HepG2 (cell line): ENCODE measurements at regions not wholly inside any gene's neighbourhood (a gene's known extent, or its start where the extent isn't known, plus 50 kb on each side); places are given as distances from the start of the nearest gene placed in this dataset.

Experiments used
- ATAC-seq: fragments of 200-7000 bp; cut with Tn5 transposase; 3 replicates; pipeline ENCODE4 v1.9.1; 2020; ENCODE audit warnings: mild to moderate bottlenecking, moderate library complexity
- BruUV-seq: library from RNA; stranded (reverse); fragments of 400-500 nt; replicated peaks from 2 replicates; lab custom pipeline; 2021; lab: Mats Ljungman, UMichigan
- CTCF ChIA-PET: fragments of 300-600 bp; formaldehyde crosslinking; extraction: SDS; loops from one replicate; lab custom pipeline; 2021; ENCODE audit warnings: low total read pairs, inconsistent platforms, low intra/inter-chr PET ratio; lab: Yijun Ruan, JAX
- POLR2A ChIA-PET: fragments of 350-600 bp; sonication (Branson Sonifier 250); formaldehyde crosslinking; loops from one replicate; lab custom pipeline; 2020; ENCODE audit warnings: antibody characterized with exemption, inconsistent platforms; lab: Yijun Ruan, JAX
- DNase-seq: peaks from one replicate; pipeline ENCODE4 v3.0.0-alpha.2; 2015; ENCODE audit warnings: low spot score
- FAIRE-seq: peaks from 3 replicates; lab custom pipeline; 2011; peaks lifted over from hg19 to GRCh38; lab: Jason Lieb, UNC
- H2AFZ ChIP-seq: one replicate; pipeline ENCODE4 v1.6.1; 2011; ENCODE audit warnings: low read length, inconsistent platforms
- H3K27ac ChIP-seq: fragments of 300-600 bp; 3 replicates; pipeline ENCODE4 v1.8.0; 2011; ENCODE audit warnings: mixed run types, mild to moderate bottlenecking, mixed read lengths, low read length, inconsistent platforms; ENCODE audit not compliant: insufficient read depth; ENCODE audit errors: extremely low read length
- H3K27me3 ChIP-seq, 2 experiments: fragments of 200-600 bp in 1 of 2; 2 replicates in 1 of 2; 3 replicates in 1 of 2; pipeline versions ENCODE4 v1.6.0 to v1.8.0; 2011; ENCODE audit warnings: low read length in 2 of 2, mild to moderate bottlenecking in 2 of 2, moderate library complexity in 2 of 2, inconsistent platforms in 1 of 2; ENCODE audit not compliant: insufficient read depth in 2 of 2, control insufficient read depth in 1 of 2
- H3K36me3 ChIP-seq, 2 experiments: fragments of 200-600 bp in 1 of 2; replicated peaks in 1 of 2; 2 replicates in 1 of 2; 3 replicates in 1 of 2; pipeline versions ENCODE4 v1.5.1 to v1.8.0; 2011; ENCODE audit warnings: low read length in 2 of 2, inconsistent platforms in 1 of 2; ENCODE audit not compliant: insufficient read depth in 2 of 2, control insufficient read depth in 1 of 2
- H3K4me1 ChIP-seq: 2 replicates; pipeline ENCODE4 v1.5.1; 2012; ENCODE audit warnings: low read length, inconsistent platforms; ENCODE audit not compliant: insufficient read depth
- H3K4me2 ChIP-seq: 2 replicates; pipeline ENCODE4 v1.6.0; 2011; ENCODE audit warnings: low read depth, low read length, inconsistent platforms
- H3K4me3 ChIP-seq, 3 experiments: fragments of 200-600 bp in 1 of 3; sonication (generic), shearing (Covaris generic) in 1 of 3; replicated peaks in 1 of 3; 2 replicates each; pipeline ENCODE4 v1.5.1; 2011 to 2016; ENCODE audit warnings: low read length in 3 of 3, inconsistent platforms in 2 of 3, low read depth in 2 of 3, mild to moderate bottlenecking in 2 of 3, control low read depth in 1 of 3, mixed read lengths in 1 of 3; ENCODE audit not compliant: insufficient read depth in 1 of 3
- H3K79me2 ChIP-seq: one replicate; pipeline ENCODE4 v1.6.1; 2011; ENCODE audit warnings: low read length, inconsistent platforms; ENCODE audit not compliant: insufficient read depth
- H3K9ac ChIP-seq: 2 replicates; pipeline ENCODE4 v1.6.0; 2011; ENCODE audit warnings: mild to moderate bottlenecking, low read depth, low read length, inconsistent platforms; ENCODE audit not compliant: insufficient read depth
- H3K9me3 ChIP-seq: 2 replicates; pipeline ENCODE4 v1.5.1; 2012; ENCODE audit warnings: mild to moderate bottlenecking, low read length
- H4K20me1 ChIP-seq: 2 replicates; pipeline ENCODE4 v1.6.0; 2011; ENCODE audit warnings: inconsistent platforms, mild to moderate bottlenecking, low read length, moderate library complexity; ENCODE audit not compliant: insufficient read depth
- AHR ChIP-seq: IDR thresholded peaks from 2 replicates; pipeline ENCODE4 v1.6.1; 2018; ENCODE audit warnings: missing genetic modification reagents, missing compliant biosample characterization
- DNMT3B ChIP-seq: conservative IDR thresholded peaks from 2 replicates; pipeline ENCODE4 v1.6.1; 2016; ENCODE audit warnings: missing biosample characterization, control low read depth
- FLYWCH1 ChIP-seq: sonication (generic); formaldehyde crosslinking; IDR thresholded peaks from 2 replicates; pipeline ENCODE4 v1.8.1; 2023; ENCODE audit warnings: mild to moderate bottlenecking, missing genetic modification reagents
- IKZF1 ChIP-seq: fragments of 450-650 bp; IDR thresholded peaks from 2 replicates; pipeline ENCODE4 v1.7.1; 2016
- KAT7 ChIP-seq: IDR thresholded peaks from 2 replicates; pipeline ENCODE4 v1.6.1; 2018; ENCODE audit warnings: borderline replicate concordance, missing compliant biosample characterization
- KLF6 ChIP-seq: IDR thresholded peaks from 2 replicates; pipeline ENCODE4 v1.8.0; 2016; ENCODE audit warnings: missing biosample characterization, missing genetic modification reagents
- MLXIP ChIP-seq: sonication (generic); formaldehyde crosslinking; IDR thresholded peaks from 2 replicates; pipeline ENCODE4 v1.9.0; 2021; ENCODE audit warnings: missing genetic modification reagents, borderline replicate concordance
- NFIB ChIP-seq: sonication (generic); formaldehyde crosslinking; IDR thresholded peaks from 2 replicates; pipeline ENCODE4 v1.9.0; 2021; ENCODE audit warnings: missing genetic modification reagents, mild to moderate bottlenecking, borderline replicate concordance
- NFRKB ChIP-seq: fragments of 450-650 bp; IDR thresholded peaks from 2 replicates; pipeline ENCODE4 v1.6.1; 2017
- NONO ChIP-seq, 2 experiments: fragments of 450-650 bp in 1 of 2; sonication (generic) in 1 of 2; formaldehyde crosslinking in 1 of 2; IDR thresholded peaks in 1 of 2; conservative IDR thresholded peaks in 1 of 2; 2 replicates each; pipeline versions ENCODE4 v1.6.1 to v1.8.0; 2017 to 2022; ENCODE audit warnings: mild to moderate bottlenecking in 1 of 2, missing genetic modification reagents in 1 of 2, moderate library complexity in 1 of 2
- PHF8 ChIP-seq: sonication (generic); formaldehyde crosslinking; IDR thresholded peaks from 2 replicates; pipeline ENCODE4 v1.5.0; 2020; ENCODE audit warnings: missing genetic modification reagents
- SP140L ChIP-seq: sonication (generic); formaldehyde crosslinking; IDR thresholded peaks from 2 replicates; pipeline ENCODE4 v1.4.0; 2020; ENCODE audit warnings: missing genetic modification reagents, borderline replicate concordance
- ZBTB7A ChIP-seq: sonication (generic); formaldehyde crosslinking; IDR thresholded peaks from 2 replicates; pipeline ENCODE4 v1.8.0; 2022; ENCODE audit warnings: mild to moderate bottlenecking, missing genetic modification reagents
- ZNF225 ChIP-seq: sonication (generic); formaldehyde crosslinking; IDR thresholded peaks from 2 replicates; pipeline ENCODE4 v1.4.0; 2020; ENCODE audit warnings: mild to moderate bottlenecking, missing genetic modification reagents
- ZNF879 ChIP-seq: sonication (generic); formaldehyde crosslinking; IDR thresholded peaks from 2 replicates; pipeline ENCODE4 v1.8.1; 2023; ENCODE audit warnings: missing genetic modification reagents
- ZSCAN5A ChIP-seq: sonication (generic); formaldehyde crosslinking; IDR thresholded peaks from 2 replicates; pipeline ENCODE4 v1.8.0; 2022; ENCODE audit warnings: mild to moderate bottlenecking, missing genetic modification reagents, borderline replicate concordance
- in situ Hi-C: cut with HindIII; loops from 2 replicates; pipeline ENCODE4 v1.10.0; 2017; ENCODE audit warnings: low pct_unique_long_range_greater_than_20kb; ENCODE audit not compliant: extremely low pct_ligation_motif_present
- intact Hi-C: fragments of 100-400 bp; cut with micrococcal nuclease; formaldehyde crosslinking; loops from one replicate; pipeline ENCODE4 v1.10.0; 2022; ENCODE audit not compliant: unreplicated experiment
- TF ChIP-seq, protein P1 (sequence below): IDR thresholded peaks from 2 replicates; pipeline ENCODE4 v1.6.1; 2012; ENCODE audit warnings: low read depth, low read length, improper control_type of control experiment
- TF ChIP-seq, protein P2 (sequence below): sonication (generic); formaldehyde crosslinking; IDR thresholded peaks from 2 replicates; pipeline ENCODE4 v1.4.0; 2020; ENCODE audit warnings: mild to moderate bottlenecking, missing genetic modification reagents

GRCh38 chr9:78468974-78469576, 172.2 kb downstream of the PSAT1 start (continued):
- TF ChIP-seq KLF6 (CRISPR knock-in tag): no peak
- no peak for TF ChIP-seq ZNF225 (CRISPR knock-in tag)
- no peak for TF ChIP-seq NFRKB
- no peak for TF ChIP-seq ZBTB7A (CRISPR knock-in tag)
- no peak for TF ChIP-seq SP140L (CRISPR knock-in tag)

- POLR2A ChIA-PET: no interaction called here
- no peaks in the 10 kb centered on the region for H4K20me1 ChIP-seq
- TF ChIP-seq ZSCAN5A (no peak), FLYWCH1 (CRISPR knock-in tag) (no peak), IKZF1 (no peak), AHR (no peak), MLXIP (CRISPR knock-in tag) (no peak), NONO (IDR thresholded peaks at IDR 0.05) (no peak), NONO (CRISPR knock-in tag; conservative IDR thresholded peaks at IDR 0.05) (no peak), DNMT3B (CRISPR knock-in tag) (no peak), ZNF879 (CRISPR knock-in tag) (no peak), PHF8 (CRISPR knock-in tag) (no peak), NFIB (CRISPR knock-in tag) (no peak), KAT7 (CRISPR knock-in tag) (no peak)
- TF ChIP-seq, protein P1, sequence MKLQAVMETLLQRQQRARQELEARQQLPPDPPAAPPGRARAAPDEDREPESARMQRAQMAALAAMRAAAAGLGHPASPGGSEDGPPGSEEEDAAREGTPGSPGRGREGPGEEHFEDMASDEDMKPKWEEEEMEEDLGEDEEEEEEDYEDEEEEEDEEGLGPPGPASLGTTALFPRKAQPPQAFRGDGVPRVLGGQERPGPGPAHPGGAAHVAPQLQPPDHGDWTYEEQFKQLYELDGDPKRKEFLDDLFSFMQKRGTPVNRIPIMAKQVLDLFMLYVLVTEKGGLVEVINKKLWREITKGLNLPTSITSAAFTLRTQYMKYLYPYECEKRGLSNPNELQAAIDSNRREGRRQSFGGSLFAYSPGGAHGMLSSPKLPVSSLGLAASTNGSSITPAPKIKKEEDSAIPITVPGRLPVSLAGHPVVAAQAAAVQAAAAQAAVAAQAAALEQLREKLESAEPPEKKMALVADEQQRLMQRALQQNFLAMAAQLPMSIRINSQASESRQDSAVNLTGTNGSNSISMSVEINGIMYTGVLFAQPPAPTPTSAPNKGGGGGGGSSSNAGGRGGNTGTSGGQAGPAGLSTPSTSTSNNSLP: no peak
- TF ChIP-seq, protein P2, sequence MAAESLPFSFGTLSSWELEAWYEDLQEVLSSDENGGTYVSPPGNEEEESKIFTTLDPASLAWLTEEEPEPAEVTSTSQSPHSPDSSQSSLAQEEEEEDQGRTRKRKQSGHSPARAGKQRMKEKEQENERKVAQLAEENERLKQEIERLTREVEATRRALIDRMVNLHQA (CRISPR knock-in tag): no peak
These were observed 173.3 kb downstream of the PSAT1 start for GRCh38 chr9:78470216-78470615.

More at GRCh38 chr9:78470216-78470615, 173.3 kb downstream of the PSAT1 start:
- Histone ChIP-seq H3K4me1 (no peaks in the 10 kb centered on the region), H3K4me3 (no peak overlapping the region), H3K4me2 (no peak overlapping the region), H3K79me2 (no peaks in the 10 kb centered on the region), H3K9me3 (no peaks in the 10 kb centered on the region), H3K27me3 (no peaks in the 10 kb centered on the region), H3K27ac (no peak overlapping the region), H3K9ac (no peak overlapping the region), H2AFZ (no peak overlapping the region), H3K36me3 (no peaks in the 10 kb centered on the region)
- ATAC-seq (no peak), FAIRE-seq (no peak), DNase-seq (no peak)
- CTCF ChIA-PET: no interaction called here
- in situ Hi-C loops (no loop called here), intact Hi-C loops (no loop called here)
- no TSS peak for BruUV-seq
